ENCODE measurements at regions not wholly inside any gene's neighbourhood (a gene's known extent, or its start where the extent isn't known, plus 50 kb on each side); places are given as distances from the start of the nearest gene placed in this dataset.

DNA sequence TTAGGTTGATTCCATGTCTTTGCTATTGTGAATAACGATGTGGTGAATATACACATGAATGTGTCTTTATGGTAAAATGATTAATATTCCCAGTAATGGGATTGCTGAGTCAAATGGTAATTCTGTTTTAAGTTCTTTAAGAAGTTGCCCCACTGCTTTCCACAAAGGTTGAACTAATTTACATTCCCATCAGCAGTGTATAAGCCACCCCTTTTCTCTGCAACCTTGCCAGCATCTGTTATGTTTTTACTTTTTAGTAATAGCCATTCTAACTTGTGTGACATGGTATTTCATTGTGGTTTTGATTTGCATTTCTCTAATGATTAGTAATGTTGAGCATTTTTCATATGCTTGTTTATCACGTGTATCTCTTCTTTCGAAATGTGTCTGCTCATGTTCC lies 503.3 kb downstream of the PCDH18 start:
- H3K9me3 Mint-ChIP-seq (ENCODE audit: insufficient read depth), result no peaks in the 10 kb centered on the region
- no CpG with 5 or more reads among the region's 3 CpGs for WGBS (ENCODE audit: insufficient coverage)
- H3K27ac ChIP-seq (ENCODE audit: low read length in 2 of 2), result no peak overlapping the region

DNA sequence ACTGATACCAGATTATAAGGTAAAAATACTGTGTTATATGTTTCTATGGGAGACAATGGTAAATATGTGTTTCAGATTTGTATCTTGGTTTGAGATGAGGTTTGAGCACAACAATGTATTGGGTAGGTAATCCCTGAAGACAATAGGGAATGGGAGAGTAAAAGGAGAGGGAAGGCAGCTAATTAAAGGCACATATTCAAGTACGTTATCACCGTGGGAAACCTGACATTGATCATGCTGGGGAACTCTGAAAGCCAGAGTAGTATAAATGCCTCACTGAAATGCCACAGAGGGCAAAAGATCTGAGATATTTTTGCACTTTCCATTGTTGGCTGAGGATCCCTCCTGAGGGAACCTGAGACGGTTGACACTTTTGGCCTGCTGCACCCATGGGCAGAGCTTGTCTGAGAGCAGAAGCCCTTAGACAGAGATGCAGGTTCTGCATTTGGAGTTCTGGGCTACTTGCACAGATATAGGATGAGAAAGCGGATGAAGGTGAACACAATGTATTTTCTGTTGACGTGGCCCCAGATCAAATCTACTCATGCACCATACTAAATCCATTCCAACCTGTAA lies 506.7 kb downstream of the PCDH18 start:
- H3K79me2 ChIP-seq (ENCODE audit: control insufficient read depth, insufficient read depth, low read length), result no peaks in the 10 kb centered on the region
- H3K9me3 ChIP-seq (ENCODE audit: control extremely low read depth in 1 of 3, control insufficient read depth in 2 of 3, insufficient read depth in 1 of 3, low read length in 2 of 3), result no peaks in the 10 kb centered on the region
- no peak overlapping the region for H3K4me2 ChIP-seq (replicated peaks; ENCODE audit: low read depth, low read length, poor library complexity, severe bottlenecking)
- no peaks in the 10 kb centered on the region for H3K4me1 Mint-ChIP-seq
- no peak overlapping the region for H3K4me3 ChIP-seq (ENCODE audit: control extremely low read depth in 1 of 5, extremely low read depth in 1 of 5, insufficient read depth in 1 of 5, low read depth in 2 of 5, low read length in 4 of 5)
- ATAC-seq (ENCODE audit: low read depth) (no peak), DNase-seq (no peak)
- no peaks in the 10 kb centered on the region for H3K4me1 ChIP-seq (ENCODE audit: control insufficient read depth in 2 of 2, insufficient read depth in 2 of 2, low read length in 2 of 2)
- no peaks in the 10 kb centered on the region for H3K36me3 ChIP-seq (replicated peaks in 1 of 2; ENCODE audit: control extremely low read depth in 1 of 2, control insufficient read depth in 1 of 2, extremely low read depth in 1 of 2, insufficient read depth in 2 of 2, low read length in 1 of 2)
- ChIA-PET CTCF (no interaction called here), POLR2A (no interaction called here)
- H3K4me3 Mint-ChIP-seq, result no peak overlapping the region
- no peaks in the 10 kb centered on the region for H3K27me3 ChIP-seq (replicated peaks in 1 of 4; ENCODE audit: control extremely low read depth in 1 of 4, control insufficient read depth in 3 of 4, insufficient read depth in 4 of 4, low read length in 3 of 4)
- H3K27ac ChIP-seq (ENCODE audit: low read length in 2 of 2), result no peak overlapping the region
- TF ChIP-seq, protein P1, sequence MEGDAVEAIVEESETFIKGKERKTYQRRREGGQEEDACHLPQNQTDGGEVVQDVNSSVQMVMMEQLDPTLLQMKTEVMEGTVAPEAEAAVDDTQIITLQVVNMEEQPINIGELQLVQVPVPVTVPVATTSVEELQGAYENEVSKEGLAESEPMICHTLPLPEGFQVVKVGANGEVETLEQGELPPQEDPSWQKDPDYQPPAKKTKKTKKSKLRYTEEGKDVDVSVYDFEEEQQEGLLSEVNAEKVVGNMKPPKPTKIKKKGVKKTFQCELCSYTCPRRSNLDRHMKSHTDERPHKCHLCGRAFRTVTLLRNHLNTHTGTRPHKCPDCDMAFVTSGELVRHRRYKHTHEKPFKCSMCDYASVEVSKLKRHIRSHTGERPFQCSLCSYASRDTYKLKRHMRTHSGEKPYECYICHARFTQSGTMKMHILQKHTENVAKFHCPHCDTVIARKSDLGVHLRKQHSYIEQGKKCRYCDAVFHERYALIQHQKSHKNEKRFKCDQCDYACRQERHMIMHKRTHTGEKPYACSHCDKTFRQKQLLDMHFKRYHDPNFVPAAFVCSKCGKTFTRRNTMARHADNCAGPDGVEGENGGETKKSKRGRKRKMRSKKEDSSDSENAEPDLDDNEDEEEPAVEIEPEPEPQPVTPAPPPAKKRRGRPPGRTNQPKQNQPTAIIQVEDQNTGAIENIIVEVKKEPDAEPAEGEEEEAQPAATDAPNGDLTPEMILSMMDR (IDR thresholded peaks at IDR 0.05), result no peak
- TF ChIP-seq EZH2 (IDR thresholded peaks at IDR 0.05; ENCODE audit: borderline replicate concordance, insufficient read depth, low read depth, low read length, poor library complexity, severe bottlenecking), result no peak
- WGBS (ENCODE audit: insufficient coverage), result 84% methylated on average over 3 of the region's 5 CpGs
- no peaks in the 10 kb centered on the region for H4K20me1 ChIP-seq (ENCODE audit: control insufficient read depth, insufficient read depth, low read length, poor library complexity, severe bottlenecking)
- H3K9me3 Mint-ChIP-seq (ENCODE audit: insufficient read depth), result no peaks in the 10 kb centered on the region
- H3K27me3 Mint-ChIP-seq, result no peaks in the 10 kb centered on the region
- no peak overlapping the region for H2AFZ ChIP-seq (ENCODE audit: insufficient read depth, low read depth, low read length, poor library complexity, severe bottlenecking)
- no peak overlapping the region for H3K27ac Mint-ChIP-seq
- H3K9ac ChIP-seq (ENCODE audit: low read length), result no peak overlapping the region
- intact Hi-C loops (cut with micrococcal nuclease), result no loop called here

More for the DNA sequence above, 503.3 kb downstream of the PCDH18 start:
- no peaks in the 10 kb centered on the region for H3K4me1 Mint-ChIP-seq
- H3K4me3 Mint-ChIP-seq, result no peak overlapping the region
- ChIA-PET CTCF (no interaction called here), POLR2A (no interaction called here)
- H3K4me3 ChIP-seq (ENCODE audit: control extremely low read depth in 1 of 5, extremely low read depth in 1 of 5, insufficient read depth in 1 of 5, low read depth in 2 of 5, low read length in 4 of 5), result no peak overlapping the region
- H4K20me1 ChIP-seq (ENCODE audit: control insufficient read depth, insufficient read depth, low read length, poor library complexity, severe bottlenecking), result no peaks in the 10 kb centered on the region
- no peaks in the 10 kb centered on the region for H3K27me3 ChIP-seq (replicated peaks in 1 of 4; ENCODE audit: control extremely low read depth in 1 of 4, control insufficient read depth in 3 of 4, insufficient read depth in 4 of 4, low read length in 3 of 4)
- no peaks in the 10 kb centered on the region for H3K4me1 ChIP-seq (ENCODE audit: control insufficient read depth in 2 of 2, insufficient read depth in 2 of 2, low read length in 2 of 2)
- H3K9ac ChIP-seq (ENCODE audit: low read length), result no peak overlapping the region
- no peaks in the 10 kb centered on the region for H3K27me3 Mint-ChIP-seq
- H3K36me3 ChIP-seq (replicated peaks in 1 of 2; ENCODE audit: control extremely low read depth in 1 of 2, control insufficient read depth in 1 of 2, extremely low read depth in 1 of 2, insufficient read depth in 2 of 2, low read length in 1 of 2), result no peaks in the 10 kb centered on the region
- H2AFZ ChIP-seq (ENCODE audit: insufficient read depth, low read depth, low read length, poor library complexity, severe bottlenecking), result no peak overlapping the region
- intact Hi-C loops (cut with micrococcal nuclease), result no loop called here
- ATAC-seq (ENCODE audit: low read depth) (no peak), DNase-seq (no peak)
- no peak overlapping the region for H3K4me2 ChIP-seq (replicated peaks; ENCODE audit: low read depth, low read length, poor library complexity, severe bottlenecking)
- H3K27ac Mint-ChIP-seq, result no peak overlapping the region
- no peaks in the 10 kb centered on the region for H3K9me3 ChIP-seq (ENCODE audit: control extremely low read depth in 1 of 3, control insufficient read depth in 2 of 3, insufficient read depth in 1 of 3, low read length in 2 of 3)
- TF ChIP-seq, protein P1 (IDR thresholded peaks at IDR 0.05), result no peak
- TF ChIP-seq EZH2 (IDR thresholded peaks at IDR 0.05; ENCODE audit: borderline replicate concordance, insufficient read depth, low read depth, low read length, poor library complexity, severe bottlenecking), result no peak
- H3K79me2 ChIP-seq (ENCODE audit: control insufficient read depth, insufficient read depth, low read length), result no peaks in the 10 kb centered on the region
